ENCODE measurements at regions not wholly inside any gene's neighbourhood (a gene's known extent, or its start where the extent isn't known, plus 50 kb on each side); places are given as distances from the start of the nearest gene placed in this dataset.
"Not testable (repeated sequence)": the region's sequence is repeated elsewhere in the genome, so short reads cannot be mapped to it uniquely, and the experiment has no call there.

GRCh38 chr9:66266202-66266601 is 529.3 kb downstream of the FOXD4L4 start:
- not testable (repeated sequence) for H3K4me3 ChIP-seq; H3K9ac ChIP-seq (ENCODE audit: insufficient read length); H3K27ac ChIP-seq; H3K36me3 ChIP-seq (ENCODE audit: insufficient read depth, low read length); DNase-seq (ENCODE audit: low read depth, low spot score); H3K9me3 ChIP-seq (ENCODE audit: low read depth, low read length)

DNA sequence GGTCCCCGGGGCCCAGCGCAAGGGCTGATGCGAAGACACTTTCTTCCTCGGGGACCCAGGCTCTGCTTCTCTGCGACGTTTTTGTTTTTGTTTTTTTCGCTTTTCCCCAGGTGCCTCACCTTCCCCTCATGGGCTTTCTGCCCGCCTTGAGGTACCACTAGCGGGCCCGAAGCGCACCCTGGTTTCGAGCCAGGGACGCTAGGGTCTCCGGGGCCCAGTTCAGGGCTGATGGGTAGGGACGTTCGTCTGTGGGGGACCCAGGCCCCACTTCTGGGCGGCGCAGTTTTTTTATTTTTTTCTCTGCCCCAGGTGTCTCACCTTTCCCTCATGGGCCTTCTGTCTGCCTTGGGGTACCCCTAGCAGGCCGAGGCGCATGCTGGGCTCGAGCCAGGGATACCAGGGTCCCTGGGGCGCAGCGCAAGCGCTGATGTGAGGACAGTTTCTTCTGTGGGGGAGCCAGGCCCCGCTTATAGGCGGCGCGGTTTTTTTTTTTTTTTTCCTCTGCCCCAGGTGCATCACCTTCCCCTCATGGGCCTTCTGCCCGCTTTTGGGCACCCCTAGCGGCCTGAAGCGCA is 530.0 kb downstream of the FOXD4L4 start:
- not testable (repeated sequence) for H3K36me3 ChIP-seq (ENCODE audit: insufficient read depth, low read length); DNase-seq (ENCODE audit: low read depth, low spot score); H3K4me3 ChIP-seq; H3K27ac ChIP-seq; H3K9ac ChIP-seq (ENCODE audit: insufficient read length); H3K9me3 ChIP-seq (ENCODE audit: low read depth, low read length)

DNA sequence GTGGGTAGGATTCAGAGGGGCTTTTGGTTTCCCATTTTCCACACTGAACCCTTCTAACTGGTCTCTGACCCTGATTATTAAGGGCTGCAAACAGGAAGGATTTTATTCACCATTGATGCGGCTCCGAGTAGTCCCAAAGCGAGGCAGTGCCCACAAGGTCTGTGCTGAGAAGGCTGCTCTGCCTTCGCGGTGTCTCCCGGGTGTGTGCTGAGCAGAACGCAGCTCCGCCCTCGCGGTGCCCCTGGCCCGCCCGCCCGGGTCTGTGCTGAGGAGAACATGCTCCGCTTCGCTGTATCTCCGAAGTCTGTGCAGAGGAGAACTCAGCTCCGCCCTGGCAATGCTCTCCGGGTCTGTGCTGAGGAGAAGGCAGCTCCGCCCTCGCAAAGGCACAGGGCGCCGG is 530.7 kb downstream of the FOXD4L4 start:
- not testable (repeated sequence) for H3K36me3 ChIP-seq (ENCODE audit: insufficient read depth, low read length); H3K9ac ChIP-seq (ENCODE audit: insufficient read length); H3K4me3 ChIP-seq; DNase-seq (ENCODE audit: low read depth, low spot score); H3K9me3 ChIP-seq (ENCODE audit: low read depth, low read length); H3K27ac ChIP-seq

- H3K4me3 ChIP-seq; H3K9me3 ChIP-seq (ENCODE audit: low read depth, low read length); H3K27ac ChIP-seq; H3K36me3 ChIP-seq (ENCODE audit: insufficient read depth, low read length); H3K9ac ChIP-seq (ENCODE audit: insufficient read length); DNase-seq (ENCODE audit: low read depth, low spot score): not testable (repeated sequence)
These were observed 532.1 kb downstream of the FOXD4L4 start for GRCh38 chr9:66269024-66269423.

GRCh38 chr9:66269783-66270182 is 532.8 kb downstream of the FOXD4L4 start:
- not testable (repeated sequence) for H3K27ac ChIP-seq; DNase-seq (ENCODE audit: low read depth, low spot score); H3K9me3 ChIP-seq (ENCODE audit: low read depth, low read length); H3K36me3 ChIP-seq (ENCODE audit: insufficient read depth, low read length); H3K9ac ChIP-seq (ENCODE audit: insufficient read length)
- peak overlapping the region; percentile 73 for H3K4me3 ChIP-seq

DNA sequence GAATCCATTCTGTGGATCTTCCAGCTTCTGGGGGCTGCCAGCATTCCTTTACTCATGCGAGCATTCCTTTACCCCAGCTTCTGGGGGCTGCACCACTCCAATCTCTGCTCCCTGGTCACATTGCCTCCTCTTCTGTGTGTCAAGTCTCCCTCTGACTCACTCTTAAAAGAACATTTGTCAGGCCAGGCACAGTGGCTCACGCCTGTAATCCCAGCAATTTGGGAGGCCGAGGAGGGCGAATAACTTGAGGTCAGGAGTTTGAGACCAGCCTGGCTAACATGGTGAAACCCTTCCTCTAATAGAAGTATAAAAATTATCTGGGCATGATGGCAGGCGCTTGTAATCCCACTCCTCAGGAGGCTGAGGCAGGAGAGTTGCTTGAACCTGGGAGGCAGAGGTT is 541.9 kb downstream of the FOXD4L4 start:
- H3K4me3 ChIP-seq; H3K9ac ChIP-seq (ENCODE audit: insufficient read length); DNase-seq (ENCODE audit: low read depth, low spot score); H3K9me3 ChIP-seq (ENCODE audit: low read depth, low read length); H3K36me3 ChIP-seq (ENCODE audit: insufficient read depth, low read length): not testable (repeated sequence)
- peak overlapping the region; percentile 85; the same call in 1 of the 2 replicates for H3K27ac ChIP-seq
